ENCODE measurements at regions not wholly inside any gene's neighbourhood (a gene's known extent, or its start where the extent isn't known, plus 50 kb on each side); places are given as distances from the start of the nearest gene placed in this dataset.

DNA sequence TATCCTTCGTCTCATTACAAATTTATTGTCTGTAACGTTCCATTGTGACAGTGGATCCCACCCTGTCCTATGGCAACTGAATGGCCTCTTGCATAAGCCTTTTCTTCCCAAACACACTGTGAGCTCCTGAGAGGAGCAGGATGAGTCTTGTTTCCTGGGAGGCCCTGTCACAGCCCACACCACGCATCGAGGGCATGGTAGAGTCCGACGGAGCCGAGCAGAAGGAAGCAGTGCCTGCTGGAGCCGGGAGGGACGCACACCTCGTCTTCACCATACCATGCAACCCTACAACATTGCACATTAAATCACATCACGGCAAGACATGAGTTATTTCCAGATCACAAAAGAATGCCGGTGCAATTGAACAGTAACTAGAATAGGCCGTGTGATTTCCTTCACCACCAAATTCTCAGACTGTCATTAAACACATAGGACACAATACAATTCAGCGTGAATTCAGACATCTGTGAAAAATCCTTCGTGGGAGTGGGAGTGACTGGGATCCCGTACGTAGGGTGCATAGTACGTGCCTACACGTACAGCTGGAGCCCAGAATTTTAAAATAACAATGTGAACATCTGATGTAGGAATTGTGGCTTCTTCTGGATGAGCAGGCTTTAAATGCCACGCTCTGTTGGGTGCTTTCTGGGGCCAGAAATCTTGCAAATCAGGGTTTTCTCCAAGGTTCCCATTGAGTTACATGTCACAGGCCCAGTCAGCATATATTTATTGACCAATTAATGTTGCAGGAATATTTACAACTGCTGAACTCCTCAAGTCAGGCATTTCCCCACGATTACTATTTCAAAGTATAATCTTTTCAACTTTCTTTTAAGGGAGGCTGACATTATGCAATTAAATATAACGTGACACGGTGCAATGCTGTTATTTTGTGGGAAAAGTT, 201.8 kb downstream of the TTLL2 start:
- Histone ChIP-seq H3K9me3 (ENCODE audit: control insufficient read depth in 2 of 2, insufficient read depth in 1 of 2, low read length in 1 of 2) (no peaks in the 10 kb centered on the region), H3K27me3 (ENCODE audit: control insufficient read depth in 2 of 2, insufficient read depth in 1 of 2, low read length in 1 of 2) (peaks cover 0 to 4% of the 10 kb centered on the region in 2 donors), H3K4me1 (ENCODE audit: control insufficient read depth in 2 of 2, insufficient read depth in 2 of 2, low read length in 2 of 2) (no peaks in the 10 kb centered on the region), H3K36me3 (ENCODE audit: control insufficient read depth in 2 of 2, insufficient read depth in 2 of 2, low read length in 1 of 2) (no peaks in the 10 kb centered on the region), H3K4me3 (ENCODE audit: low read length in 2 of 2) (no peak overlapping the region), H3K27ac (ENCODE audit: low read depth in 1 of 2, low read length in 1 of 2) (no peak overlapping the region)
- 89% methylated on average over 23 of the region's 23 CpGs for WGBS
- no peak for DNase-seq (ENCODE audit: low read depth in 6 of 9, low spot score in 9 of 9)

DNA sequence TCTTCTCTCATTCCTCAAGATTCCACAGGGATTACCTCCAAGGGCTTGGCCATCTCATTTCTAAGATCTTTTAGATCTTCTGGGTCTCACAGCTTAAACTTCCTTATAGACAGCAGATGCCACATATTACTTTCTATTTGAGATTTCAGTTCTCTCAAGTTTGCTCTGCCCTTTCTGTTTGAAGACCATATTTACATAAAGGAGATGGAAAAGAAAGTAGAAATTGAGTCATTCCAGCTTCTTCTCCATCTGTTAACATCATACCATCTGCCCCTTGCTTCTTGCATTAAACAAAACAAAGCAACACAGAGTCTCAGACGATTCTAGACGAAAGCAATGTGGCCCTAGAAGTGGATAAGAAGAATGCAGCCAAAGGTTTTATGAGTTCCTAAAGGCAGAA, 203.4 kb downstream of the TTLL2 start:
- H3K4me3 ChIP-seq (ENCODE audit: low read length in 2 of 2): no peak overlapping the region
- no peak overlapping the region for H3K27ac ChIP-seq (ENCODE audit: low read depth in 1 of 2, low read length in 1 of 2)
- DNase-seq (ENCODE audit: low read depth in 6 of 9, low spot score in 9 of 9): no peak
- no peaks in the 10 kb centered on the region for H3K4me1 ChIP-seq (ENCODE audit: control insufficient read depth in 2 of 2, insufficient read depth in 2 of 2, low read length in 2 of 2)
- peaks cover 0 to 3% of the 10 kb centered on the region in 2 donors for H3K27me3 ChIP-seq (ENCODE audit: control insufficient read depth in 2 of 2, insufficient read depth in 1 of 2, low read length in 1 of 2)
- no peaks in the 10 kb centered on the region for H3K9me3 ChIP-seq (ENCODE audit: control insufficient read depth in 2 of 2, insufficient read depth in 1 of 2, low read length in 1 of 2)
- H3K36me3 ChIP-seq (ENCODE audit: control insufficient read depth in 2 of 2, insufficient read depth in 2 of 2, low read length in 1 of 2): no peaks in the 10 kb centered on the region
- 91% methylated on average over 2 of the region's 2 CpGs for WGBS

- peaks cover 0 to 2% of the 10 kb centered on the region in 2 donors for H3K27me3 ChIP-seq (ENCODE audit: control insufficient read depth in 2 of 2, insufficient read depth in 1 of 2, low read length in 1 of 2)
- no peak overlapping the region for H3K27ac ChIP-seq (ENCODE audit: low read depth in 1 of 2, low read length in 1 of 2)
- no peaks in the 10 kb centered on the region for H3K4me1 ChIP-seq (ENCODE audit: control insufficient read depth in 2 of 2, insufficient read depth in 2 of 2, low read length in 2 of 2)
- no peak for DNase-seq (ENCODE audit: low read depth in 6 of 9, low spot score in 9 of 9)
- WGBS: 88% methylated on average over 6 of the region's 6 CpGs
- H3K4me3 ChIP-seq (ENCODE audit: low read length in 2 of 2): no peak overlapping the region
- no peaks in the 10 kb centered on the region for H3K9me3 ChIP-seq (ENCODE audit: control insufficient read depth in 2 of 2, insufficient read depth in 1 of 2, low read length in 1 of 2)
- no peaks in the 10 kb centered on the region for H3K36me3 ChIP-seq (ENCODE audit: control insufficient read depth in 2 of 2, insufficient read depth in 2 of 2, low read length in 1 of 2)
Observed at GRCh38 chr6:167528976-167529375, 204.1 kb downstream of the TTLL2 start.

DNA sequence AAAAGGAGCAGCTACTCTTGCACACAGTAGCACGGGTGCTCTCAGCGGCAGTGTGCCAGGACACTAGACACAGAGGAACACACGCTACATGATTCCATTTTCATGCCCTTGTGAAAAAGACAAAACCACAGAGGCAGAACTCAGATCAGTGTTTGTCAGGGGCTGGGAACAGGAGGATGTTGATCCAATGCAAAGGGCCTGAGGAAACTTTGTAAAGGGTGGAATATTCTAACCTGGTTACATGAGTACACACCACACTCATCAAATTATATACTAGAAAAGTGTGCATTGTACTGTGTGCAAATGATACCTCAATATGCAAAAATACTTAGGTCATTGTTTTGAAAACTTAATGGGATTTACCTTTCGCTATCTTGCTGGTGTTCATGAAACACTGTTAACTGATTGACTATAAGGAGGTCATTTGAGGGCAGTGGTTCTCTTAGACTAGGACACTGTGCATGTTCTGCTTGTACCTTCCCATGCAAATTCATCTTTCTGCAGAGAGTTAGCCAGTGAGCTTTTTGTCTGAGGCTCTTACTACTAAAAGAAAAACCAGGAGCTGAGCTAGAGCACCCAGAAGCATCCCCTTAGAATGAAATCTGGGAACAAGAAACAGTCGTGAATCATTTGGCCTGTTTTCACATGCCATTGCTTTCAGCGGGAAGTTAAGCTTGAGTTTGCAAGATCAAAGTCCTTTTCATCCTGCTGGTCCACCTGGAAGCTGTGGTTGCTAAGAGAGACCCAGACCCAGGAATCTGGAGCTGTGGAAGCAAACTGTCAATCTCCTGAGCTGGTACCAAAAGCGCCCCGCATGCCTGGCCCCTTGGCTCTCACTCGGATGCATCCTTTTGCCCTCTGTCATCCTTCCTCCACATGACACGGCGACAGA, 204.8 kb downstream of the TTLL2 start:
- DNase-seq (ENCODE audit: low read depth in 6 of 9, low spot score in 9 of 9): no peak
- Histone ChIP-seq H3K36me3 (ENCODE audit: control insufficient read depth in 2 of 2, insufficient read depth in 2 of 2, low read length in 1 of 2) (no peaks in the 10 kb centered on the region), H3K27ac (ENCODE audit: low read depth in 1 of 2, low read length in 1 of 2) (no peak overlapping the region), H3K4me3 (ENCODE audit: low read length in 2 of 2) (no peak overlapping the region), H3K4me1 (ENCODE audit: control insufficient read depth in 2 of 2, insufficient read depth in 2 of 2, low read length in 2 of 2) (no peaks in the 10 kb centered on the region), H3K27me3 (ENCODE audit: control insufficient read depth in 2 of 2, insufficient read depth in 1 of 2, low read length in 1 of 2) (peaks cover 0 to 2% of the 10 kb centered on the region in 2 donors), H3K9me3 (ENCODE audit: control insufficient read depth in 2 of 2, insufficient read depth in 1 of 2, low read length in 1 of 2) (no peaks in the 10 kb centered on the region)
- WGBS: 90% methylated on average over 11 of the region's 11 CpGs

DNA sequence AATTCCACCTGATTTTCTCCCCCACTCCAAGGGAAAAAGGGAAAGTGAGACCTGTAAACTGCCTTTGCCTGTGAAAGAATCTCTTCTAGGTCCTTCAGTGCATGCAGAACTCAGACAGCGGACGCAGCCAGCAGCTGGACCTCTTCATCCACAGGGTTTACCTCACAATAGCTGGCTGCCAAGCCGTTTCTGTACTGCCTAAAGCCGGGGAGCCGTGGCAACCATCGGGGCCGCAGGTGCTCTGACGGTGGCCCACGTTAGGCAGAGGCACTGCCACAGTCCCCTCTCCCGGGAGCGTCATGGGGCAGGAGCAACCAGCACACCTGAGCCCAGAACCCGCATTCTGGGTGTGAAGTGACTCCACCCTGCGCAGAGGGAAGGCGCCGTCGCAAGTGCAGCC, 206.1 kb downstream of the TTLL2 start:
- Histone ChIP-seq H3K9me3 (ENCODE audit: control insufficient read depth in 2 of 2, insufficient read depth in 1 of 2, low read length in 1 of 2) (no peaks in the 10 kb centered on the region), H3K4me3 (ENCODE audit: low read length in 2 of 2) (no peak overlapping the region), H3K4me1 (ENCODE audit: control insufficient read depth in 2 of 2, insufficient read depth in 2 of 2, low read length in 2 of 2) (no peaks in the 10 kb centered on the region), H3K36me3 (ENCODE audit: control insufficient read depth in 2 of 2, insufficient read depth in 2 of 2, low read length in 1 of 2) (no peaks in the 10 kb centered on the region), H3K27ac (ENCODE audit: low read depth in 1 of 2, low read length in 1 of 2) (no peak overlapping the region), H3K27me3 (ENCODE audit: control insufficient read depth in 2 of 2, insufficient read depth in 1 of 2, low read length in 1 of 2) (peaks cover 0 to 2% of the 10 kb centered on the region in 2 donors)
- WGBS: 92% methylated on average over 16 of the region's 16 CpGs
- DNase-seq (ENCODE audit: low read depth in 6 of 9, low spot score in 9 of 9): no peak

- Histone ChIP-seq H3K4me3 (ENCODE audit: low read length in 2 of 2) (no peak overlapping the region), H3K9me3 (ENCODE audit: control insufficient read depth in 2 of 2, insufficient read depth in 1 of 2, low read length in 1 of 2) (no peaks in the 10 kb centered on the region), H3K4me1 (ENCODE audit: control insufficient read depth in 2 of 2, insufficient read depth in 2 of 2, low read length in 2 of 2) (no peaks in the 10 kb centered on the region), H3K27ac (ENCODE audit: low read depth in 1 of 2, low read length in 1 of 2) (no peak overlapping the region), H3K36me3 (ENCODE audit: control insufficient read depth in 2 of 2, insufficient read depth in 2 of 2, low read length in 1 of 2) (no peaks in the 10 kb centered on the region), H3K27me3 (ENCODE audit: control insufficient read depth in 2 of 2, insufficient read depth in 1 of 2, low read length in 1 of 2) (peaks cover 0 to 2% of the 10 kb centered on the region in 2 donors)
- DNase-seq (ENCODE audit: low read depth in 6 of 9, low spot score in 9 of 9): no peak
- WGBS: 95% methylated on average over 17 of the region's 17 CpGs
Observed at GRCh38 chr6:167532410-167533288, 207.8 kb downstream of the TTLL2 start.

GRCh38 chr6:167533851-167534250, 209.0 kb downstream of the TTLL2 start:
- 63% methylated on average over 5 of the region's 5 CpGs for WGBS
- H3K4me3 ChIP-seq (ENCODE audit: low read length in 2 of 2): no peak overlapping the region

GRCh38 chr6:167537816-167538215, 212.9 kb downstream of the TTLL2 start:
- Histone ChIP-seq H3K4me1 (ENCODE audit: control insufficient read depth in 2 of 2, insufficient read depth in 2 of 2, low read length in 2 of 2) (no peaks in the 10 kb centered on the region), H3K36me3 (ENCODE audit: control insufficient read depth in 2 of 2, insufficient read depth in 2 of 2, low read length in 1 of 2) (no peaks in the 10 kb centered on the region), H3K27ac (ENCODE audit: low read depth in 1 of 2, low read length in 1 of 2) (no peak overlapping the region), H3K27me3 (ENCODE audit: control insufficient read depth in 2 of 2, insufficient read depth in 1 of 2, low read length in 1 of 2) (no peaks in the 10 kb centered on the region), H3K4me3 (ENCODE audit: low read length in 2 of 2) (no peak overlapping the region), H3K9me3 (ENCODE audit: control insufficient read depth in 2 of 2, insufficient read depth in 1 of 2, low read length in 1 of 2) (no peaks in the 10 kb centered on the region)
- DNase-seq (ENCODE audit: low read depth in 6 of 9, low spot score in 9 of 9): no peak
- 94% methylated on average over 2 of the region's 2 CpGs for WGBS

More at GRCh38 chr6:167533851-167534250, 209.0 kb downstream of the TTLL2 start:
- Histone ChIP-seq H3K9me3 (ENCODE audit: control insufficient read depth in 2 of 2, insufficient read depth in 1 of 2, low read length in 1 of 2) (no peaks in the 10 kb centered on the region), H3K27me3 (ENCODE audit: control insufficient read depth in 2 of 2, insufficient read depth in 1 of 2, low read length in 1 of 2) (peaks cover 0 to 2% of the 10 kb centered on the region in 2 donors), H3K27ac (ENCODE audit: low read depth in 1 of 2, low read length in 1 of 2) (no peak overlapping the region), H3K4me1 (ENCODE audit: control insufficient read depth in 2 of 2, insufficient read depth in 2 of 2, low read length in 2 of 2) (no peaks in the 10 kb centered on the region), H3K36me3 (ENCODE audit: control insufficient read depth in 2 of 2, insufficient read depth in 2 of 2, low read length in 1 of 2) (no peaks in the 10 kb centered on the region)
- DNase-seq (ENCODE audit: low read depth in 6 of 9, low spot score in 9 of 9): no peak

Data from thymus (tissue), 11 donors.